Ovary (tissue), 3 donors: ENCODE measurements at regions not wholly inside any gene's neighbourhood (a gene's known extent, or its start where the extent isn't known, plus 50 kb on each side); places are given as distances from the start of the nearest gene placed in this dataset.

Experiments used
- CTCF ChIP-seq, 3 donors: fragments of 450-650 bp in 2 of 3; fragments of 200-600 bp in 1 of 3; IDR thresholded peaks; one replicate each; pipeline versions ENCODE4 v1.5.1 to v1.8.0; 2016 to 2022; ENCODE audit warnings: antibody characterized with exemption in 3 of 3, mild to moderate bottlenecking in 1 of 3
- EP300 ChIP-seq: sonication (generic); formaldehyde crosslinking; IDR thresholded peaks from one replicate; pipeline ENCODE4 v1.6.1; 2017; ENCODE audit warnings: antibody characterized with exemption
- POLR2A ChIP-seq: fragments of 450-650 bp; IDR thresholded peaks from one replicate; pipeline ENCODE4 v1.6.1; 2017; ENCODE audit warnings: antibody characterized with exemption, mild to moderate bottlenecking, moderate library complexity
- donor health status: DM: no; HTN: no; CAD: no.

- no peak for TF ChIP-seq CTCF (IDR thresholded peaks at IDR 0.05)
- no peak for TF ChIP-seq POLR2A
- TF ChIP-seq EP300: no peak
Measured at GRCh38 chr9:105083256-105083655, 155.3 kb upstream of the ABCA1 start.
